HG03520 (cell line): ENCODE measurements at regions not wholly inside any gene's neighbourhood (a gene's known extent, or its start where the extent isn't known, plus 50 kb on each side); places are given as distances from the start of the nearest gene placed in this dataset.

ENCODE experiments used
- ATAC-seq: cut with Tn5 transposase; IDR thresholded peaks from one replicate; pipeline ENCODE4 v1.9.1; 2021; ENCODE audit warnings: mild to moderate bottlenecking, moderate library complexity; ENCODE audit not compliant: unreplicated experiment

DNA sequence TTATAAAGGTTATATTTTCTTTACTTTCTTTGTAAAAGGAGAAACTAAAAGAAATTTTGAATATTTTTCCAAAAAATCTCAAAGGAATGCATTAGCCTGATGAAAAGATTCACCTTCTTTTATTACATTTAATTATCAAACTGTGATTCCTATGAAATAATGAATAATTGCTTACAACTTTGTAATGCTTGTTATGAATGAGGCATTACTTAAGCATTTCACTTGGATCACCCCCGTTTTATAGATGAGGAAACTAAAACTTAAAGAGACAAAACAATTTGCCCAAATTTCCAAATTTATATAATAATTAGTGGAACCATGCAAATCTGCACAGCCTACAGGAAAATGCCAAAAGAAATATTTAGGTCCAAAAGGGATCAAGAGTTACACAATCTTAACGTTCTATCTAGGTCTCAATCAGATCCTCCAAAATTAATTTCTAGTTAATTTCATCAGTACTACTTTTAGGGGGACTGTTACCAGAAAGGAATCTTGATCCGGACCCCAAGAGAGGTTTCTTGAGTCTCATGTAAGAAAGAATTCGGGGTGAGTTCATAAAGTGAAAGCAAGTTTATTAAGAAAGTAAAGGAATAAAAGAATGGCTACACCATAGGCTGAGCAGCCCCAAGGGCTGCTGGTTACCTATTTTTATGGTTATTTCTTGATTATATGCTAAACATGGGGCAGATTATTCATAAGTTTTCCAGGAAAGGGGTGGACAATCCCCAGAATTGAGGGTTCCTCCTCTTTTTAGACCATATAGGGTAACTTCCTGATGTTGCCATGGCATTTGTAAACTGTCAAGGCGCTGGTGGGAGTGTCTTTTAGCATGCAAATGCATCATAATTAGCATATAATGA is 288.0 kb downstream of the ADGB start:
- ATAC-seq: no peak

DNA sequence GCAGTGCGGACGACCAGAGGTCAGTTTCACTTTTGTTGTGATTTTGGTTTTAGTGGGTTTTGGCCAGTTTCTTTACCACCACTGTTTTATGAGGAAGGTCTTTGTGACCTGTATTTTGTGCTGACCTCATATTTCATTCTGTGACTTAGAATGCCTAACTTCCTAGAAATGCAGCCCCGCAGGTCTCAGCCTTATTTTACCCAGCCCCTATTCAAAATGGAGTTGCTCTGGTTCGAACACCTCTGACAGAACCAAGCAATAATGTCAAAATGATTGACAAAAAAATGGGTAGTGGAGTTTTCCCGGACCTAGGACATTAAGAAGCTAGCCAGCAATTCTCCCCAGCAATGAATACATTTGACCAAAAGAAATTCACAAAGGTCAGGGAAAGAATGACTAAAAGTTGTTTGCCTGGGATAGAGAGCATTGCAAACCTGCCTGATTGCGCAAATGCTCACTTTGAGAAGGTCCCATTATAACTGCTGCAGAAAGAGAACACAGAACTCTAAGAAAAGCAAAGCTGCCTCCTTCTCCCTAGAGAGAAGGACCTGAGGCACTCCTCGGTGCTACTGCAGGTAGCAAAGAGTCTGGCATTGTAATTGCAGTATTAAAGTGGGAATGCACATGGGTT is 288.8 kb downstream of the ADGB start:
- ATAC-seq: no peak

DNA sequence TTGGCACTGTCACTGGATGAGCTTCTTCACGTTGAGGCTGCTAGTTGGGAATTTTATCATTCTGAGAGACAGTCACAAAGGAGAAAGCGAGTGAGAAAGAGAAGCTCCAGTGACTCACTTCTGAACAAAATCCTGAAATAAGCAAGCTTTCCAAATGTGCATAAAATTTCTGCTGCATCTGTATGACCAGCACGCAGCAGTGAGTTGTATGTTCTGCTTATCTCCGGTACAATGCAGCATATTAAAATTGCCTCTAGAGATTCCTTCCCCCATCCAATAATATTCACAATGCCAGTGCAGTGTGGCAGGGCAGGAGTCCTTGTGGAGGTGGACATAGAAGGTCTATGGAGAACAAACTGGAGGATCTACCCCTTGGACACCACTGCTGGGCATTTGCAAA is 290.5 kb downstream of the ADGB start:
- no peak for ATAC-seq

DNA sequence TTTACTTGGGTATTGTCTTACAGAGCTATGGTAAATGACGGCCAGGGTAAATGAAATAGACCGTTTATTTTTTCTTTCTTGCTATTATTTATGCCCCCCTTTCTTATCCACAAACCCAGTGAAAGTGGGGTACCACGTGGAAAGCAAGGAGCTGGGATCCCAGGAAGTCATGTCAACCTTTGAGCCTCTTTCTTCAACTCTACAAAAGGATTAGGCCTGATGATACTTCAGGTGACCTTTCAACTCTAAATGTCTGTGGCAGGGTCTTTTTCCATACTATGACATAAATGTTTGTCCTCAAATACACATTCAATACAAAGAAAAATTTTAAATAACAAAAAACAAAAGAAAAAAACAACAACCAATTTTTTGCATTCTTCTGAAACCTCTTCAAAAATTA is 291.4 kb downstream of the ADGB start:
- ATAC-seq: no peak

DNA sequence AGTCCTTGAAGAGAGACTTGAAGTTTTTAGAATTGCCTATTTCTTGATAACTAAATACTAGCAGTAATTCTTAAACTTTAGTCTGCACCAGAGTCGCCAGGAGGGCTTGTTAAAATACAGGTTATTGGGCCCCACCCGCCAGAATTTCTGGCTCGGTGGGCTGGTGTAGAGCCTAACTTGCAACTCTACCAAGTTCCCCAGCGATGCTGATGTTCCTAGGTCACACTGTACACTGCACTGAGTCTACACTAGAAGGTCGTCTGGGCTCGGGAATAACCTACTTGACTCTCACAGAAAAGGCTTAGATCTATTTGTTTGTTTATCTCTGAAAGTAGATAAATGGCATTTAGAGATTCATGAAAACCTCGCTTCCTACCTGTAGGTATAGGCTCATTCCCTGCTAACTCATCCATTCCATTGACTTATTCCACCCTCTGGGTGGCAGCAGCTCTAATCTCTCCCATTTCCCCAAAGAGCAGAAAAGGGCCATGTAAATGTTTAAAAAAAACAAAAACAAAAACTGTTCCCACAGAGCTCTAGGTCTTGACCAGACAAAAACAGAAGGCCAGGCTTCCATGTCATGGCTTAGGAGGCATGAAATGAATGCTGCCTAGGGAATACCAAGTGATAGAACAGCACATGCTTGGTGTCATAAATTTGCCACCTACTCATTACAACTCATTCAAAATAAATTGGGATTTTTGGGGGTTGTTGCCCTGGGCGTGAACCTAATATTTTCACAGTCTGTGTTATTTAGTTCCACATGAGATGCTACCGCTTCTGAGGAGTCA is 292.1 kb downstream of the ADGB start:
- ATAC-seq: no peak

DNA sequence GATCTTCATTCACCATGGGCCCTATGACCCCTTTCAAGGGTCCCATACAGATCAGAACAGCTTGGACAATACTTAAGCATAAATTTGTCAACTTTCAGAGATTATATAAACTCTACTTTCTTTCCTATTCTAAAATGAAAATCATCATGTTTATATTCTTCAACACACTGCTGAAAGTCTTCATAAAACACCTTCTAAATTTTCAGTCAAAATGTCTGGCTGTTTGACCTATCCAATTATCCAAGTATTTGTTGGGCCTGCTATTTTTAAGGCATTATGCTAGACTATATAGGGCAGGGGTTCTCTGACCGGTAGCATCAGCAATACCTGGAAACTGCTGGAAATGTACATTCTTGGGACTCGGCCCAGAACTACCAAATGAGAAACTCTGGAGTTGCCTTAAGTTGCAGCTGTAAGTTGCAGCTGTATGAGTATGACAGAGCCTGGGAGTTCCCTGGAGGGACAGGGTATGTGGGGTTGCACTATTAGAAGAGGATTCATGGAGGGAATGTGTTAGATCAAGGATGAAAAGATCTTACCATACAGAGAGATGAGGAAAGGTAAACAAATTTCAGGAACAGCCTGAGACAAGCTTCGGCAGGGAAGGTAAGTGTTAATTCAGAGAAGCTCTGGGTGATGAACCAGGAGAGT is 293.0 kb downstream of the ADGB start:
- ATAC-seq: no peak

DNA sequence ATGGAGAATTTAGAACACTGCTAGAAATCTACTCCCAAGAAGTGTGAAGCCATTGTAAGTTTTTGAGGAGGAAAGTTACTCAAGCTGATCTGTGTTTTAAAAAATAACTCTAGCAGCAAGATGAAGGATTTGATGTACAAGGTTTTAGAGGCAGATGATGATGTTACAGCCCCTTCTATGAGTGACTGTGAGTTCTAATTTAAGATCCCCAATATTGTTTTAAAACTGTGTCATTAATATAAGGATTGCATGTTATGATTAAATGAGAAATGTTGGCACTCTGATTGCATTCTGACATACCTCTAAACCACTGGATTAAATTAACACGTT is 293.5 kb downstream of the ADGB start:
- ATAC-seq: no peak

DNA sequence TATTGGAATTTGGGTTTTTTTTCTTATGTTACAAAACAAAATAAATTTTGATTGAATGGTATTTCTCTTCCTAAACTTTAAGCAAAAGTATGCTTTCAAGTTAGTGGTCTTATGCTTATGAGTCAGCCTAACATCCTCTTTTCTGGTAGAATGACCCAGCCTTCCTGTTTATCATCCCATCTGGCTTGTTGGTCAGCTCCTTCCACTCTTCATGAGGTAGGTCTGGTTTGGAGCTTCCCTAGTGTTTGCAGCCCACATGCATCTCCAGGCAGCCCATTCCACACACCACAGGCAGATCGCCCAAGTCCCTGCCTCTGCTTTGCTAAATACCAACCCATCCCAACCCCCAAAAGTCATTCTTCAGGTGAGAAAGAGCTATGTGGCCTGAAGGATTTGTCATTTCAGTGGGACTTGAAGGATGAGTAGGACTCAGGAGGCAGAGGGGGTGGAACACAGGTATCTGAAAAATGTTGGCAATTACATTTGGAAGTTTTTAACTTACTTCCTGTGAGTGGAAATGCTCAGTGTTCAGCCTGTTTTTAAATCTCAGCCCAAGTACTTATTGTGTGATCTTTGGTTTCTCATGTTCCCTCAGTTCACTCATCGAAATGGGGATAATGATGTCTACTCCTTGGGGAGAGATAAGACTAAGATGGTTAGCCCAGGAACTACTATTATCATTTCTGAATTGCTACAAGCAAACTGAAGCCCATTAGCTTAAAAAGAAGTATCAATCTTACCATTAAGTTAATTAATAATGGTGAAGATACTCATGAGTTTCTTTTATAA is 294.0 kb downstream of the ADGB start:
- ATAC-seq: no peak

DNA sequence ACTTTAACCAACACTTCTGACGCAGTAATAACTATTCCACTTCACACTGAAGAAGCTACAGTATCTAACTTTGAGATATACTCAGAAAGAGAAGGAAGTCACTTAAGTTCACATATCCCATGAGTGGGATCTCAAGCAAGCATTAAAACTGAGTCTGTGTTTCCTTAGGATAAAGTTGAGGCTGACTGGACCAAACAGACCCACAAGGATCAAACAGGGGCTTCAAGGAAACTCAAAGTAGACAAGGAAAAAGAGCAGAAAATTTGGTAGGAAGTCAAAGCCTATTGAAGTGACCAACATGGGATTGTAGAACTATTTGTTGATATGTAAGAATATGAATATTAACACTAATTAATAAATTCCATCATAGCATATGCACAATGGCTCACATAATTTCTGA is 294.9 kb downstream of the ADGB start:
- no peak for ATAC-seq

DNA sequence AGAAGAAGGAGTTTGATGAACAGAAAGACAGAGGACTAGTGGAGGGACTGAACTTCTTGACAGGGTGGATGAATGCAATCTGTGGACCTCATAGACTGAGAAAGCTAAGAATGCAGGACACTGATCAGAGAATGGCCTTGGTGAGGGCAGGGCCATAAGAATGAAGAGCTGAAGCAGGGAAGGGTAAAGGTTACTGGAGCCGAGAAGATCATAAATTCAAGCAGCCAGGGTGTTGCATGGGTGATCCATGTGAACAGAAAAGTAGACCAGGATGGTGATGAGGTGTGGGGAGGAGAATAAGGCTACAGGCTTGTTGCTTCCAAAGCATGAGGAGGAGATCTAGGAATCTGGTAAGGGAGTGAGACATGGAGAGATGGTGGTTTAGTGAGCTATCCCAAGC is 295.9 kb downstream of the ADGB start:
- ATAC-seq: no peak

DNA sequence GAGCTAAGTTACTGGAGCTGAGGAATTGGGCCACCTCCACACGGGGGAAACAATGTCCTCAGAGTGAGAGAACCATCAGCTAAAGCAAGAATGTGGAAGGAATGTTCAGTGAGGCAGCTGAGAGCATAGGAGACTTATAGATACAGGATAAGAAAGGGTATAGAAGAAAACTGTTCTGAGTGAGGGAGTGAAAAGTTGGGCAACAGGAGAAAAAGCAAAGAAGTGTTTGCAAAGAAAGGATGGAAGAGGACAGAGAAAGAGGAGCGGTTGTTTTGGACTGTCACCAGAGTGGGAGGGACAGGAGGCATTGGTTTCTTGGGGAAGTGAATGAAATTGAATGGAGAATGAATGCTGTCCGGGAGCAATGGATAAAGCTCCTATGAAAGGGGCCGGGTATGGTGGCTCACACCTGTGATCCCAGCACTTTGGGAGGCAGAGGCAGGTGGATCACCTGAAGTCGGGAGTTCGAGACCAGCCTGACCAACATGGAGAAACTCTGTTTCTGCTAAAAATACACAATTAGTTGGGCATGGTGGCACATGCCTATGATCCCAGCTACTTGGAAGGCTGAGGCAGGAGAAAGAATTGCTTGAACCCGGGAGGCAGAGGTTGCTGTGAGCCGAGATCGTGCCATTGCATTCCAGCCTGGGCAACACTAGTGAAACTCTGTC is 296.5 kb downstream of the ADGB start:
- ATAC-seq: no peak

DNA sequence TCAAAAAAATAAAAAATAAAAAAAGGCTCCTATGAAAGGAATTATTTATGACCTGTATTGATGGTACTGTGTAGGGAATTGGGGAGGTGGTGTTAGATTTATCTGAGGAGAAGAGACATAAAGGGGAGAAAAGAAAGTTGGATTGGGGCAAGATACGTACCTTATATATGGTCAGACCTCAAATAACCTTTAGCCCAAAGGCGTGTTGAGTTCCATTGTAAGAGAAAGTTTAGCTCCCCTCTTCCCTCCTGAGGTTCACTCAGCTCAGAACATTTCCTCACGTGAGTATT is 296.9 kb downstream of the ADGB start:
- ATAC-seq: no peak

DNA sequence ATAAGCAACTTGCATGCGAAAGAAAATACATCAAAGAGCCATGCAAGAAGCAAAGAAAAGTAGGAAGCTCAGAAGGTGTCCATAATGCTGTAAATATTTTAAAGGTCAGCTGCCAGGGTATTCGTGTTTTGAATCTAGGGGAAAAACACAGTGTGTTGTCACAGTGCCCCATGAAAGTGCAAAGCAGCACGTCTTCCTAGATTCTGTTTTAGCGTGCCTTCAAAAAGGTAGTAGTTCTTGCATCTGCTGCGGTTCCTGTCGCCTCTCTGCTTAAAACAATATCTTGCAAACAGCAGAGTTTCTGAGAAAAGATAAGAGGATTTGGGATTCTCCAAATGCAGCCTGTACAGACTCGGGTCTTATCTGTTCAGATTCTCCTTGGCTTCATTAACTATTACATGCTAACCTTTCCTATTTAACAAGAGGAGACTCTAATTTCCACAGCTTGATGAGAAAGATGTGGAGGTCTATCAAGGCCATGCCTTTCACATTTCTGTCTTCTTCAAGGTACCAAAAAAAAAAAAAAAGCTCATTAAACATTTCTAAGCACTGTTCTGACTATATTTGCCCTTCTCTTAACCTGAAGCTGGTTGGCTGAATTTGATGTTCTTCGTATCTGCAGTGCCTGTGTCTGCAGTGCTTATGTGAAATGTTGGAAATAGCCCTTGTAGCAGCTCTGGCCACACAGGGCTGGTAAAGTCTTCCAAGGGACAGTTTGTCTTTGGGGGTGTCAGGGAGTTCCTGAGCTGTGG is 297.5 kb downstream of the ADGB start:
- ATAC-seq: no peak

DNA sequence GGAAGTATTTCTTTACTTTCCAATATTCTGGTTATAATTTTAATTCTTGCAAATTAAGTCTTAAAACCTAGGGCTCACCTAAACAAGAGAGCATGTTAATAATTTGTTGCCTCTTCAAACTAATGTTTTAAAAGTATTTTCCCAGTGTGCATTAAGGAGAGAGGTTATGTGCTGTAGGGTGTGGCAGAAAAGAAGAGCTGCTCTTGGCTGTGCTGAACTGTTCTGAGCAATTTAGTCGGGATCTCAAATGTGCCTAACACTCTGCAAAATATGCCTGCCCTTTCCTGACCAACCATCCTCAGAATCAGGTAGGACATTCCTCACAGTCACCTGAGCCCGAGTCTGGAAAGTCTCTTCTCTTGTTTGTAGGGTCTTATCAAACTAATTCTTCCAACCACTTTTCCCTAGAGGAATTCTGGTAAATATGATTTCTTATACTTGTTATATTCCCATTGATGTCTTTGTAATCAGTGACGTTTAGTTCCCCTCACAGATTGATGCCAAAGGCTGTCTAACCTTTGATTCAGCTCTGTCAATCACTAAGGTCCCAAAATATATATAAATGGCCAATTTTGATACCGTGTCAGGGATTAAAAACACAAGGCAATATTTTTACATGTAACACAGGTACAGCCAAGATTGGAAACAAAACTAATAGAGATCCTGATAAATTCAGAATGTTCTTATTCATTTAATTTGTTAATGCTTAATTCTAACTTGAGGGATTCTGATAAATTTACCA is 298.4 kb downstream of the ADGB start:
- no peak for ATAC-seq

DNA sequence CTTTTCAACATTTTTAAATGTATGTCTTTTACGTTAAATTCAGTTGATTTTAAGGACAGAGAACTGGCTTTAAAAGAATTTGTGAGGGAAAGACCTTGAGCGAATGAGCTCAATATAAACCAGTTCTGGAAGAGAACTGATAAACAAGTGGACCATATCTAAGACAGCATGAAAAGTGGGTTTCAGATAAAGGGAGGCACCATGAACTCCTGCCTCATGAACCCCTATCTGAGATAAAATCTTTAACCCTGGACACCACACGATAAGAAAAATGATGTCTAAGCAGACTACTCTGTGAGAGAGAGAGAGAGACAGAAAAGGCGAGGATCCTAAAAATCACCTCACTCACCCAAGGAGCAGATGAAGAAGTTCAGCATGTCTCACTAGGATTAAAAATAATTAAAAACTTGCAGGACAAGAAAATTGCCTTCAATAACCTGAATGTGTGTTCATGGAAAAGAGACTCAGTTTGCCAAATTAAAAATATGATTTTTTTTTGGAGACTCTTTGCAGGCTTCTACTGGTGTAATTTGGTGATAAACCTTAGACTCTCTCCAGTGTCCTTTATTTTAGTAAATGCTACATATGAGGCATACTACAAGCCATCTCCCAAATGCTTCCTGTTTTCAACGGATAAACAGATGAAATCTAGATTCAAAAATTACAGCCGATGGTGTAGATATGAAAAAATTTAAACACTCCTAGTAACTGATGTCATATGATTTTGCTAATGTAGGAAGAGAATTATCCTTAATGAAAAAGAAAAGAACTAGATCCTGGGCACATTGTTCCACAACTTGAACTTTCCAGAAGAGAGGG is 299.5 kb downstream of the ADGB start:
- no peak for ATAC-seq

DNA sequence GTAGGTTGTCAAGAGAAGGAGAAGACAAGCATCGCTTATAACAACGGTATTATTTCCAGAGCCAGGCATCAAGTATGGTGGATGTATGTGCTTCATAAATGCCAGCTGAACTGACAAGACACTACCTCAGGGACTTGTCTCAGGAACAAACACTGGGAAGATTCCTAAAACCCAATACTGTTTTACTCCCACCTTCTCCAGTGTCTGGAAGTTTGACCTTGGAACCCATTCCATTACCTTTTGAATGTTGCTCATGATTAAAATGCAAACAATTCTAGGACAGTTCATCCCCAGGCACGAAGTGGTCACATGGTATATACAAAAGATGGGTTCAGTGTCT is 300.1 kb downstream of the ADGB start:
- no peak for ATAC-seq

DNA sequence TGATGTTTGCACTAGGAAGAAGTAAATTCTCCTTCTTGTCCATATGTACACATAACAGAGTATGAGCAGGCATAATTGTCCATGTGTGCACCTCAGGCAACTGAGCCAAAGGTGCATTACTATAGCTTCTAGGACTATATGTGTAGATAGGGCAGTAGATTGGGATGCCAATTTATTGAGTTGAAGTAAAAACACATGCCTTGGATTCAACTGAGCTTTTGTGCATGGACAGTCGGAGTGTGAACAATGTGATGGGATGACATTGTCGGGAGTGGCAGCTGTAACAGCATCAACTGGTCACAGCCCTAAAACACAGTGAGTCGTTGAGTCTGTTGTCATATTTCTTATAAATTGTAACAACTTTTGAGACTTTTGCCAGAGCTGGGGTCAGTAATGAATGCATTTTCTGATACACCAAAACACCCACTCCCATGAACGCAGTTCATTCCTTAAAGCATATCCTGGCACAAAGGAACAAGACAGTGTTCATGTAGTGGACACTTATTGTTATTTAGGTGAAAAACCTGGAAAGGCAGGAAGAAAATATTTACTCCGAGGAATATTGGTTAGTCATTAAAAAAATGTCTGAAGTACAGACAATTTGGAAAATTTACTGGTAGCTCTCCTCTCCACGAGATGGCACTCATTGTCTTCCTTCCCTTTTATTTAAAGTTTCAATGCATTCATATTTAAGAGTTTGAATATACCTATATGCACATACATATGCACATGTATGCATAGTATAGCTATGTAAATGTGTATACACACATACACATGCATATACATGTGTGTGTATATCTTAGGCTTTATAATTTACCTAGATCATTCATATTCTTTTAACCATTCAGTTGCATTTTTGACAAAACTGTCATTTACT is 302.0 kb upstream of the STXBP5 start:
- no peak for ATAC-seq
